ENCODE measurements at regions not wholly inside any gene's neighbourhood (a gene's known extent, or its start where the extent isn't known, plus 50 kb on each side); places are given as distances from the start of the nearest gene placed in this dataset.

- no peak for DNase-seq
Measured at GRCh38 chr13:27847669-27848068, 55.4 kb downstream of the GSX1 start.

DNA sequence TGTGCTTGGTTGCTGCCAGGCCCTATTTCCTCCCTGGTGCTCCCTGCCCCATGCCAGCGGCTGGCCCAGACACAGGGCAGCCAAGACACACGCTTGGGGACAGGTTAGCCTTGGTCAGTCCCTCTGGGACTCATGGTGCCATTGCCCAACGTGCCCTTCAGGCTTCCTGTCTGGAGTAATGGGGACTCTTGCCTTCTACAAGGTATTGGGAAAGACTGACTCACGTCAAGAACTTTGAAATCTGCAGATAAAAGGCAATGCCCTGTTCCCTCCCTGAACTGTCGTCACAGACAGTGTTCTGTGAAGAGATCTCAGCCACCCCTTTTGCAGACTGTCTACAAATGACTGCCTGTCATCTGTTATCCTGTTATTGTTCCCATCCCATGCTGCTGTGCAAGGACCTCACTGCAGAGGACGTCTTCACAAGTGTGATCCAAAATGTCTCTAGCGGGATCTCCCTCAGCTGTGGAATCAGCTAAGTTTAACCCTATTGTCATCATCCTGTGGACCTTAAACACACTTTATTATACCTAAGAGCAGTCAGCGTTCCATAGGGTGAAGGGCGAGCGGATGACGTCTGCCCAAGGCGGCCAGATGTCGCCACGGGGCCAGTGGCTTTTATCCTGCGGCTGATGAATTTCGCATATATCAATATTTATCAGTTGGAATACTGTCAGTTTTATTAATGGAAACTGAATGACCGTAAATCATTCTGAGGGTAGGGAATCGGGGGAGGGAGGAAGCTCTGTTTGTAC is 59.0 kb downstream of the GSX1 start:
- DNase-seq = no peak

- no peak for DNase-seq
Measured at GRCh38 chr13:27852491-27852890, 60.2 kb downstream of the GSX1 start.

DNA sequence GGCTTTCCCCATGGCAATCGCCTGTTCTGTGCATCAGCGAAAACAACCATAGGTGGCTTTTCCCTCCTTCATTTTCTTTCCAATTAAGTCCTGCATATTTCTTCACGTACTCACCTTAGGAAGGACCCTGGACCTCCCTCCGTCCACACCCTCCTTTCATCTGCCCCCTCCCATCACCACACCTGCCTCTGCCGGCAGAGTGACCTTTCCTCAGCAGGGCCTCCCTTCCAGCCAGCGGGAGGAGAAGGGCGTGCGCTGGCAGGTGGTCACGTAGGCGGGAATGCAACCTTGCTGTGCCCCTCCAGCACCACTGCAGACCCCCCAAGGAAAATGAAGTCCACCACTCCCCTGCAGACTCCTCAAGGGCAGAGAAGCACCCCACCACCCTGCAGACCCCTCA is 61.1 kb downstream of the GSX1 start:
- no peak for DNase-seq

GRCh38 chr13:27853861-27854260 is 61.6 kb downstream of the GSX1 start:
- DNase-seq = no peak

DNA sequence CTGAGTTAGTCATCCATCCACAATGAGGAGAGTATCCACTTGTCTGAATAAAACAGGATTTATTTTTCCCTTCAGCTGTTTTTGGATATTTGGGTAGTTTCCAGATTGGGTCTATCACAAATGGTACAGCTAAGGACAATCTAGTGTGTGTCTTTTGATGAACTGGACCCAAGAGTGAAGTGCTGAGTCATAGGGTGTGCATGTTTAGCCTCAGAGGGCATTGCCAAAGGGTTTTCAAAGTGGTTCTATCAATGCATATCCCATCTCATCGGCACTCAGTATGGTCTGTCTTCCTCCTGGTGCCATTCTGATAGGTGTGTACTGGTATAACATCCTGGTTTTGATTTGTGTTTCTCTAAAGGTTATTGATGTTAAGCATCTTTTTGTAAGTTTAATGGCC is 62.3 kb downstream of the GSX1 start:
- no peak for DNase-seq

DNA sequence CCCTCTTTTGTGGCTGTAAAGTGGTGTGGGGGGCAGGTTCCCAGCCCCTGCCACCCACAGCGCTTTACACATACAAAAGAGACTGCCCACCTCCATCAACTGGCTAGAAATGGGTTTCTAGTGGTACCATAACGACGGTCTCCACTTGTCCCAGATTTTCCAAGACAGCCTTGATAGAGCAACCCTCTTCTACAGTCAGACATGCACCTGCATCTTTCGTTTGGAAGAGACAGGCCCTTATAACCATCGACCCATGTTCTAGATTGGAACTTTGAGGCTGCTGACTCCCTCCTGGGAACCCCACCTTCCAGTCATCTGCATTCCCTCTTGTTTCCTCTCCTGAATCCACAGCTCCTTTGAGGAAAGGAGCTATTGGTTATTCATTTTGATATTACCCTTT is 63.1 kb downstream of the GSX1 start:
- DNase-seq = no peak

- DNase-seq = no peak
Measured at GRCh38 chr13:27857282-27857681, 62.5 kb upstream of the PDX1 start.

DNA sequence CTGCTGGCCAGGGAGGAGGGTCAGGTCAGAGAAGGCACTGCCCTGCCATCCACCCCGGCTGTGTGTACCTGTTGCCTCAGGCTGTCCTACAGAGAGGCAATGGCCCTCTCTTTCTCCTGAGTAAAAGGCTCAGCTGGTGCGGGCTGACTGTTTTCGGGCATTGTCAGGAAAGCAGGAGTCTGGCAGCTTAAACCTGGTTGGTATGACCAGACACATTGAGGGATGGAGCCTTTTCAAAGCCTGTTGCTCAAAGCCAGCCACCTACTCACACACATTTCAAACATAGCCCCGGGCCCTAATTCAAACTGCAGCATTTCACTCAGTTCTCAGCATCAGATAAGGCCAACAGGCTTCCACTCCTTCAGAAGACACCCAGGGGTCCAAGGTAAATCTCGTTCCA is 61.8 kb upstream of the PDX1 start:
- no peak for DNase-seq

DNA sequence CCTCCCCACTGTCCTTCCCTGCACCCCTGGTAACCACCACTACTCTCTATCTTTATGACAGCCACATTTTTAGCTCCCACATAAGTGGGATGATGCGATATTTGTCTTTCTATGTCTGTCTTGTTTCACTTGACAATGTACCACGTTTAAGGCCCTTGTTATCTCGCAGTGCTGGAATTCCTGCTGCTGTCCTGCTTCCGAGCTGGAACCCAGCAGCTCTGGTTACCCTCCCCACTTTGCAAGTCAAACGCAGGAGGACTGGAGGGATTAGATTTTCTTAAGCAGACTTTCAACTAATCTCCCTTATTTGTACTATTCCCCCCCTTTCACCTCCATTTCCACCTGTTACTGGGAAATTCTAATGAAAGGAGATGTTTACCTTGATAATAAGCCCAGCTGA is 59.1 kb upstream of the PDX1 start:
- DNase-seq = no peak

DNA sequence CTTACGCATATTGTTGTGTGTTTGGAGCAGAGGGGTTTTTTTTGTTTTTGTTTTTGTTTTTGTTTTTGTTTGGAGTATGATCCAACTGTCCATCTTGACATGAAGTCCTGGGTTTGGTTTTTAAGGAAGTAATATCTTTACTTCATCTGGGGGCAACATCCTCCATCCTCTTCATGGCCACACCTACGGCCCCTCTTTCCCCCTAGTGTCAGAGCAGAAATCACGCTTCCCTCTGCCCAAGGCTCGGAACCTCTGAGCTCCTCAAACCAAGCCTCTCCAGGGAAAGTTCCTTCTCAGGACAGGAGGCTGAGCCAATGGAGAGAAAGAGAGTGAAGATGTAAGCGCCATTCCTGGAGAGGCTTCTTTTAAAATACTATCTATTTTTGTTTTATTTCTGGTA is 58.6 kb upstream of the PDX1 start:
- no peak for DNase-seq

- peak; percentile 2 for DNase-seq
Measured at GRCh38 chr13:27868641-27869435, 51.0 kb upstream of the PDX1 start.

DNA sequence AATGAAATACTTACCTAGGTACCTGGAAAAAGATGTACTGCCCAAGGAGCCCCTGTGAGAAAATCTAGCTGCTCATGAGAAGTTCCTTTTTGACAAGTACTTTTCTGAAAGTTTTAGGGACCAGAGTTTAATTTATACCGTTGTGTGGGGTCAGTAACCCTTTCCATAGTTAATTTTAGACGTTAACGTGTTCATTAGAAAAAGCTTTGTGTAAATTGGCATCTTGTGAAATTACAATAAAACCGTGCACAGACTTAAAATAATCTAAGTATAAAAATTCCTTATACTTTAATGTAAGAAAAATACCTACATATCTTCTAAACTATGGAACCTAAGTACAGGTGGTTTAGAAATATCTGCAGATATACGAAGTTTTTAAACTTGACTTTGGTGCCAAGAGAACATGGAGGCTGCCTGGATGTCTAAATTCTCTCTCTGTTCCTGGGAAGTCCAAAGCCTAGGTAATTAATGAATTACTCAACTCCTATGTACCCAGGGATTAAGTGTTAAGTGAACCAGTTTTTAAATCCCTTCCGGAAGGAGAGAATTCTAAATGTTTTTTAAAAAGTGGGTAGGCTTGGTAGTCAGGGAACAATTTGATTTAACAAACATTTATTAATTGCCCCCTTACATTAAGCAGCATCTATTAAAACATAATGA is 50.2 kb upstream of the PDX1 start:
- no peak for DNase-seq
